Epidermal melanocyte (primary cell): ENCODE measurements at regions not wholly inside any gene's neighbourhood (a gene's known extent, or its start where the extent isn't known, plus 50 kb on each side); places are given as distances from the start of the nearest gene placed in this dataset.

Experiments used
- DNase-seq: peaks from one replicate; pipeline ENCODE4 v3.0.0; 2011; ENCODE audit warnings: low spot score; ENCODE audit not compliant: insufficient read length

DNA sequence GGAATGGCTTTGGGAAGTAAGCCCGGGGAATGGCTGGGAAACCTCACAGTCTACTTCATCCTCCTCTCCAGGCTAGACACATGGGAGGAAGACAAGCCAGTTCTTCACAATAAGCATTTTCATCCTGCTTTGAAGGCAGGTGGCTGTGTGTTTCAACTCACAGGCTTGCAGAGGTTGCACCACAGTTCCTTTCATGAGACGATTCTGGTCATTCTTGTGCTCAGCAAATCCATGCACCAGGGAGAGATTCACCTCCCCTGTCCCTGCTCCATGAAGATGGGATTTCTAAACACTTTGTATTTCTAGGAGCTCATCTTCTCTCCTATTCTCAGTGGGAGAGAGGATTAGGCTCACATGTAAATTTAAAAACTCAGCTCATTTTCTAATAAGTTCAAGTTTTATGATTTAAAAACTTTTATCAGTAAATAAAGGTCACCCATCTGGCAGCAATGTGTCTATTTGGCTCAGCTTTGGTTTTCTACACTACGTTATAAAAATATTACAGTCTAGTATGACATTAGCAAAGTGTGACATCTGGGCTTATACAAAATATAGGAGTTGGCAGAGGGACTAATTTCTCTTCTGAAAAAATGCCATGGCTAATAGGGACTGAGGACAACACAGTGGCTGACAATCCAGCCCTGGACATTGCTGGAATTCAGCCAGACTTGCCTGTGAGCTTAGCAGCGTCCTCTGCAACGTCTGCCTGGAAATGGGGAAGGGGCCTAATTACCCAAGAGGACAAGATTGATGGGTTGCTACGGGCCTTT, 283.2 kb upstream of the SLC10A2 start:
- no peak for DNase-seq

DNA sequence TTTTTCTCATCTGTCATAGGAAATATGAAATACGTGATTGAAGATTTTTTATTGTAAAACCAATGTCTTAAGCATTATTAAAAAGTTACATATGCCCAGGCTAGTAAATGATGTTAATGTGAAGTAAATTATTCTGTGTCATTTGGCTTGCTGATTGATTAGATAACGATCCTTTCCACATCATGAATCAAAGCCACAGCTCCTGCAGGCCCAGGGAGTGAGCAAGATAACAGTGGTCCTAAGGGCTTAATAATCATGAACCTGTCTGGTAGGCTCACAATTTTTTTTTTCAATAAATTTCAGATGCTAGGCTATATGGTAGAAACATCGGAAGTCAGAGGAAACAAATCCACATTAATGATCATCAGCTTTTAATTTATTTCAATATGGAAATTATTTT, 269.0 kb upstream of the SLC10A2 start:
- DNase-seq, result no peak

DNA sequence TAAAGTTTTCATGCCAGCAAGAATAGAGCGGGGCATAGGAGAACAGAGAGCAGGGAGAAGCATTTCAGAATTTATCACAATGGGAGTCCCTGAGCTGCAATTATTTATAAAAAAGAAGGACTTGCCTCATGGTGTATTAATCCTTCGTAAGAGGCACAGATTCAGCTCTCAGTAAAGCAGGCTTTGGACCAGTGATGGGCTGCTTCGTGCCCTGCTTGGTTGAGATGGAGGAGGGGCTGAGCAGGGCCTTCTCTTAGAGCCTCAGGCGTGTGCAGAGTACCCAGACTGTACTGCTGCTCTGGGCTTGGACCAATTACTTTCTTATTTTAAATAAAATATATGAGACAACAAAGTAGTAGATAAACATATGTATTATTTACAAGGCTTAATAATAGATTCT, 265.7 kb upstream of the SLC10A2 start:
- no peak for DNase-seq

DNA sequence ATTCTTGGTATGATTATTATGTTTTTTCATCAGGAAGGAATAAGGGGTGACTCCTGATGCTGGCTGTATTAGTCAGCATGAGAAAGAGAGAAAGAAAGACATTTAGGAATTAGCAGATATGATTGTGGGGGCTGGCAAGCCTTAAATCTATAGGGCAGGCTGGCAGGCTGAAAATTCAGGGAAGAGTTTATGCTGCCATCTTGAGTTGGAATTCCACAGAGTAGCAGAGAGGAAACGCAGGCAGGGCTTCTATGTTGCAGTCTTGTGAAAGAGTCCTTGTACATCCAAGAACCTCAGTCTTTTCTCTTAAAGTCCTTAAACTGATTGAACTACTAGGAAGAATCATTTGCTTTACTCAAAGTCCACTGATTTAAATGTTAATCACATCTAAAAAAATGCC, 262.7 kb upstream of the SLC10A2 start:
- DNase-seq, result no peak

DNA sequence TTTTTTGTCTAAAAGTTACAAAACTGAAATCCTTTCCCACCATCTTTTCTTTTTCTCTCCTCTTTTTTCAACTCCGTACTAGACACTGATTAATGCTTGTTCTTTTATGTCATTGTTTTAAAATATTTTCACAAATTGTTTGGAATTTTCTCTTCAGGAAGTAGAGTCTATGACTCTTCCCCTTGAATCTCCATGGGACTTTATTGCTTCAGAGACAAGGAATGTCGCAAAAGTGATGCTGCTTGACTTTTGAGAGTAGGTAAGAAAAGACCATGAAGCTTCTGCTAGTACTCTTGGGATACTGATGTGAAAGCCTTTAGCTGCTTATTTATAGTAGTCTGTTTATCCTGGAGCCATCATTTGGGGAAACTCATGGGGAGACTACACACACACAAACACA, 260.1 kb upstream of the SLC10A2 start:
- no peak for DNase-seq

DNA sequence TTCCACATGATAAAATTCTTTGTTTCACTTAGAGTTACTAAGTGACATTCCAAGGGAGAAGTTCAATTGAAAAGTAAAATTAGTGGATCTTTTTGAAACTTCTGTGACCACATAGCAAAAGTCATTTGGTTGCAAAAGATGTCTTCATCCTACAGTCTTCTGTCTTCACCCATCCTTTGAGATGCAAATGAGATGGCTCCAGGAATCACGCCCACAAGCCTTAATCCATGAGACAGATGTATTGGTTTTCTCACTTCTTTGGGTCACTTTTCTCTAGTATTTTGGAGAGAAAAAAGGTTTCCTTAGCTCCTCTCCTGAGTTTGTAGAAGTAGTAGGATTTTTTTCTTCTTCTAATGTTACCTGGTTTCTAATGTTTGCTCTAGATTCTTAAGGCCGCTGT, 259.5 kb upstream of the SLC10A2 start:
- no peak for DNase-seq

DNA sequence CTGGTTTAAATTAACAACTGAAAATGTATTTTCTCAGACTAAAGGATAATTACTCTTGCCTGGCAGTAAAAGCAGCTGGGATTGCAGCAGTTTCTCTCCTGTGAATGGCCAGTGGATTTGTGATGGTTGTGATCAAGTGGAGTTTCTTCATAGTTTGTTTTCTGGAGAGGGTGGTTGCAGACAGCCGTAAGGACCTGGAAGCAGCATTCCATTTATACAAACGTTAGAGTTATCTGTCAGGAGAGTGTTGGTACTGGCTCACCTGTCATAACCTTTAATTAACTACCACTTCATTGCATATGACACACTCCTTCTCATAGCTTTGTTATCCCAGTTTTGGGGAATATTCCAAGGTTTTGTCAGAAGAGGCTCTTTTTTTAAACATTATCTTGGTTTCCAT, 258.4 kb upstream of the SLC10A2 start:
- no peak for DNase-seq

DNA sequence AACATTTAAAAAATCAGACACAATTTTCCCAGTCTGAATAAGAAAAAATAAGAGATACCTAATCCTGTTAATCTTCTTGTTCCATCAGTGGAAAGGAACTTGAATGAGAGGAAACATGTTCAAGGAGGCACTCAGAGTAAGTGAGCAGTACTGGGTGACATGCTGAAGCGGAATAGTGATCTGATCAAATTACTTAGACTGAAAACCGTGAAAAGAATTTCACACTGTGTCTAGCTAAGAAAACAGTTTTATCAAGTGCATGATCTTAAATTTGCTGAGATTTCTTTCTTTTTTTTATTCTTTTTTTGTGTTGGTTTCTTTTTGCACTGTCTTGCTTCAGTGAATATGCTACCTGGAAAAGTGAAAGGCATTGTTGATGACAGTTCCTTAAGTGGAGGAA, 249.5 kb upstream of the SLC10A2 start:
- DNase-seq, result no peak

DNA sequence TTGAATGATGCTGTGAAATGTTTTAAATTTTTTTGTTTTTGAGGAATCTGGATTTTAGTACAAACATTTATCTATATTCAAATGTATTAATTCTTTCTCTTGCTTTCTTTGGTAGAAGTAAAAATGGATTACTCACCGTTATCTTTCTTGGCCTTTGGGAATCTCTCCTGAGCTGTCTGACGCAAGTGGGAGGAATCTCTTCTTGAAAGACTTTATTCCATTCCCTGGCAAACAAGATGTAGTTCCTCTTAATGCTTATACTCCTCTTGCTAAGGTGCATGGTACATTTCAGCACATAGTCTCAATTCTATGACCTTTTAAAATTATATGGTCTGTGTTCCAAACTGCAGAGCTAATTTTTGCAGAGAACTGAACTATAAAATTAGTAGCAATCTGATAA, 246.2 kb upstream of the SLC10A2 start:
- no peak for DNase-seq

DNA sequence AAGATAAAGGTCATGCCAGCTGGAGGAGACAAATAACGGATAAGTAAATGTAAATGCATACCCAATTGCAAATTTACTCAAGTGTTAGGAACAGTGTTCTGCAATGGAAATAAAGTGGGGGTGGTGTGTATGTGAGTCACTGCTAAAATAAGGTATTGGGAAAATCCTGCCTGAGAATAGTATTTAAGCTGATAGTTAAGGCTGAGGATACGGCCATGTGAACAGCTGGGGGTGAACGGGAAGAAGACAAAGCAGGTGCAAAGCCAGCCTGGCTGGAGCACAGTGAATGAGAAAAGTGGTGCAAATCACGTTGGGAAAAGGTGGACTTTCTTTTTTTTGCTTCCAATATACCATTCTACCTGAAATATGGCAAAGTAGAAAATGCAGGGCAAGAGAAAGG, 242.4 kb upstream of the SLC10A2 start:
- DNase-seq, result no peak

DNA sequence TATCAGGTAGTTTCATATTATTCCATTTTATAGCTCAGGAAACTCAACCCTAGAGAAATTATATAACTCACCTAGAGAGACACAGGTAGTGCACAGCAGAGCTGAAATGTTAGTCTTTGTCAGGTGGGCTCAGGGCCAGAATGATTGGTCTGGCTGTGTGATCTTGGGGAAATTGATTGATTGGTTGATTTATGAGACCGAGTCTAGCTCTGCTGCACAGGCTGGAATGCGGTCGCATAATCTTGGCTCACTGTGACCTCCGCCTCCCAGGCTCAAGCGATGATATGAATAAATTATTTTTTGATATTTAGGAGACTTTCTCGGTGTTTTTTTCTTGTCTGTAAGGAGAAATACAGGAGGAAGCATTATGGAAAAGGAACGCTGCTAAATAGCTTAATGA, 239.9 kb upstream of the SLC10A2 start:
- no peak for DNase-seq

DNA sequence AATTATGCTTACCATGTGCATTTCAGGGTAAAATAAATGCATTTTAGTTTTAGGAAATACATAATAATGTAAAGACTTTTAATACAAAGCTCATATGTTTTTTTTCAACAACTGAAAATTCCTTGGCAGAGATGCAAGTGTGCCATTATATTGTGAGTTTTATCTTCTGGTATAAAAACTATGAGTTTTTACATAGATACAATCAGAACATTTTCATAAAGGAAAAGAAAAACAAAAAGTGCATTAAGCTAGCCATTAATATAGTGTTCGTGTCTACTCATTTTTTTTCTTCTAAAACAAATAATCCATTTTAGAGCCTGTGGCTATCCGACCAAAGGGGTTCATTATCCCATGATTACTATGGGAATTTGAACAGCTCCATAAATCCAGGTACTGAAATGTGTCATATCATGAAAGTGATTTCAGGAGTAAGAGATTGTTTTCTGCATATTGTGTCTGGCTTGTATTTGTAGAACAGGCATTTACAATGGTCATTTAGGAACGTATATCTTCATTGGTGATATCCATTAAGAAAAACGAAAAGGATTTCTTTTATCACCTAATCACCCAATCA, 236.9 kb upstream of the SLC10A2 start:
- no peak for DNase-seq

DNA sequence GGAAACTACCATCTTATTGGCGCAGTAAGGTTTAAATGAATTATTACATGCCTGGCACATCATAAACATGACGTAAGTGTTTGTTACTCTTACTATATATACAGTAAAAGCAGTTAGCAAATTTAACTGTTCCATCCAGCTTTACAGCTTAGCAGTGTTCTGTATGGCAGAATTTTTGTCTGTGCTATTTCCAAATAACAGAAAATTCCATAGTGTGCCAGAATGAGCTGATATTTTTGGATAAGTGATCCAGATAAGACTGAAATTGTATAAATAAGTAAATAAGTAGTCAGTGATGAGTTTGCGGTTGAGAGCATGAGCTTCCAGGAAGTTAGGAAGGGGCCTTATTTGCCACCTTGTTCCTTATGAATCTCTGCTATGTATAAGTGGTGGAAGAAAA, 236.5 kb upstream of the SLC10A2 start:
- DNase-seq, result no peak

DNA sequence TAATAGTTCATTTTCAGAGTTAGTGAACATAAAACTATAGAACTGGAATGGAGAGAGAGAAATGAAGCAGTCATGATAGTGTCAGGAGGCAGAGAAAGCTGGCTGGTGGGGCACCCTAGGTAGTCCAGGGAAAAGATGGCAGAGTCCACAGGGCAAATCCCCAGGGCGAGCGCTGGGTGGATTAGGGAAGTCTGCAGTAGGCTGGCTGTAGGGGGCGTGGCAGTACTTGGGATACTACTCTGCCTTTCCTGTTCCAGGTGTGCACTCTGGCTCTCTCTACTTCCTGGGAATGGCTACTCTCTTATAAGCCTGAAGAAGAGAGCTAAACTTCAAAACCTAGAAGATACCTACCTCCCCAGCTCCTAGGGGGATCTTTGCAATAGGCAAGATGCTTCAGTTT, 232.9 kb upstream of the SLC10A2 start:
- no peak for DNase-seq

DNA sequence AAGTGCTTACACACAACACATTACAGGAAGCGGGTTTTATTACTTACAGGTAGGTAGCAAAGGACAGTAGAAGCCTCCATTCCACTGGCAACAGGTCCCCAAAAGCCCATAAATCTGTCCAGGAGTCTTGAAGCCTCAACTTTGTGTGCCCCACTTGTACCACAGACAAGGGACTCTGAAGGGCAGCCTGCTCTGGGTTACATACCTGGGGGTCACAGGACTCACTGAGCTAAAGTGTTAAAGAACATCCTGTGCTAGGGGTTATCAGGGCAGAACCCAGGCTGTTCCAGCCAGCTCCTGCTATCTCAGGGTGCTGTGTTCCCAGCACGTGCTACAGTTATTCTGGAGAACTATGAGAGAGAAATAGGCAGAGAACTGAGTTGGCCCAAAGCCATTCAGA, 230.9 kb upstream of the SLC10A2 start:
- DNase-seq, result no peak

DNA sequence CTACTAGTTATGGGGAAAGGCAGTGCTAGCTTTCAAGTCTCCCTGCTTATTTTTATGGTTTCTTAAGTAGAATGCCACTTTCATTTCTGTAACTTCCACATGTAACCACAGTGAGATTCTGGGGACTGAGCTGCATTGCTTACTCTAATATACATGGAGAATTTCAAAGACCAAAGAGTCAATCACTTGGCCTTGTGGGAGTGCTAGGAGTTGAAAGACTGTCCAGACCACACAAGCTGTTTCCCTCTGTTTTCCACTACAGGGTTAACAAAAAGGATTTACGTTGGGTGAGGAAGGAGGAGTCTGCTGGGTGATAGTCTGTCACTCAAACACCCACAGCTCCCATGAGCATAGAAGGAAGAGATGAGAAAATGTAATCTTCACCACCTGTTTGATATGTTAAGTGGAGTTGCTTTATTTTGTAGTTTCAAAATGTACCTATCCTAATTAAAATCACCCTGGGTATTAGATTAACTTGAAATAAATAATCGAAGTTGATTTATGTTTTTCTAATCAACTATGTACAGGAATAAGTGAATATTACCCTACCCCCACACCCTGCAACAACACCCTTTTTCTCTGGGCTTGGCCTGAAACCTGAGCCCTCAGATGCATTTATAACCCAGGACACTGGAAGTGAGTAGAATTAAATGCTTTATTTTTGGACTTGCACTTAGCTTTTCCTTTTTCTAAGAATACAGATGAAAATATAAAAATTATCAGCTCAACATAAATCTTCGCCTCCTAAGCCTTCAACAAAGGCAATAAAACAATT, 225.8 kb upstream of the SLC10A2 start:
- no peak for DNase-seq

DNA sequence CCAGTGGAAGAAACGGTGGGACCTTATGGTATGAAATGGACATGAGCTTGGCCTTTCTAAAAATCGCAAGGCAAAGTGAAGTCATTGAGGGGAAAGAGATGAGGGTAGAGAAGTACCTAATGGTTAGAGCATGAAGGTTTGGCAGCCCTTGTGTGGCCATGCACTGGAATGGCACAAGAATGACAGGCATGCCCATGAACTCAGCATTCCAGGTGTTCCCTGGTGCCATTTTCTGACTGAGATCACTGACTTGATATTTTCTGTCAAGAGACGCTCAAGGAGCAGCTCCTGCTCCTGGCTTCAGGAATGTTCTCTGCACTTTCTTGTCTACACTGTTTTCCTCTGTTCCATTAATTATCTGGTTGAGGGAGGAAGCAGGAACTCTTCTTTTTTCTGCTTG, 225.0 kb upstream of the SLC10A2 start:
- no peak for DNase-seq

DNA sequence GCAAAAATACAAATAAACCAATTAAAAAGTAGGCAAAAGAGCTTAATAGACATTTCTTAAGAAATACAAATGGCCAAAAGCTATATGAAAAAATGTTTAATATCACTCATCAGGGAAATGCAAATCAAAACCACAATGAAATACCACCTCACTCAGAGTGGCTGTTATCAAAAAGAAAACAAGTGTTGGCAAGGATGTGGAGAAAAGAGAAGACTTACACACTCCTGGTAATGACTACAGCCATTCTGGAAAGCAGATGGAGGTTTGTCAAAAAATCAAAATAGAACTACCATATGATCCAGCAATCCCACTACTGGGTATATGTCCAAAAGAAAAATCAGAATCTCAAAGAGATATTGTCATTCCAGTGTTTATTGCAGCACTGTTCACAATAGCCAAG, 223.5 kb upstream of the SLC10A2 start:
- DNase-seq, result no peak

DNA sequence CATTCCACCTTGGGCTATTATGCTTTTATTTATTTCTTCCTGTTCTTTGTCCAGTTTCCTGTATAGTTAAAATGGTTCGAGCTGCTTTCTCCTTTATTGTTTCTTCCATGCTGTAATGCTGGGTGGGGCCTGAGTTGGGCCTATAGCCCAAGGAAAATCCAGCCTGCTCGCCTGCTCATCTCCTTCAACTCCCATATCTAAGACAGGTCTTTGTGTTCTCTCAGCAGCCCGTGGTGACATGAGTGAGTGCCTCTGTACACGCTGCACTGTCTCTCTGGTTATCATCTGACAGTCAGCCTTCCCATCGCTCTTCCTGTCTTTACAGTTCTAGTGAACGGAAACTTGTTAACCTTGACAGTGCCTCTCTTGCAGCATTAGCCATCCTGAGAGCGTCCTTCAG, 221.9 kb upstream of the SLC10A2 start:
- DNase-seq, result no peak

DNA sequence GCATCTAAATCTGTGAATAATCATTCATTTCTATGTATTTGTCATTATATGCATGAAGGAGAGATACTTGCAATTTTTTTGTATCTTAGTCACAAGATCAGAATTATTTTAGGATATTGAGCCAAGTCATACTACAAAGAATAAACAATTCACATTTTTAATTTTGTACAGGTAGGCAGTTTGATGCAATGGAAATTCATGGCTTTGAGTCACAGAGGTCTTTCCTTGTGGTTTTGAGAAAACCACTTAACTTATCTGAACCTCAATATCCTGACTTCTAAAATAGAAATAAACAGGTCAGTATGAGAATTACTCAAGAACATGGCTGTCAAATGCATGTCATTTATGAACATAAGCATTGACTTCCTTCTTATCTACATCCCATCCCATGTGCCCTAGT, 221.4 kb upstream of the SLC10A2 start:
- DNase-seq, result no peak

DNA sequence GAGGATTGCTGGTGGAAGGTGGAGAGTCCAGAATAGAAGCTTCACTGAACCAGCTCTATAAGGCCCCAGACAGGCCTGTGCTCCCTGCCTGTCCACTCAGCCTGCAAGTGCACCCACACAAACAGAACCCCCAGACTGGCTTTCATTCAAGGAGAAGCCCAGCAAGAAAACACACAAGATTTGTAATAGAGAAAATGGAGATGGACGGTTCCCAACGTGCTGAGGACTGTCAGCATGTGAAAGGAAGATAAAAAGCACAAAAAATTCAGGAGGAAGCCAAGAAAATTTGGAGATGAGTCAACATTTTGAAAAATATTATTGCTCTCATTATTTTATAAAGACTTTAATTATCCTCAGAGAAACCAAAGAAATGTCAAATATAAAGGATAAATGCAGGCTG, 218.2 kb upstream of the SLC10A2 start:
- no peak for DNase-seq

DNA sequence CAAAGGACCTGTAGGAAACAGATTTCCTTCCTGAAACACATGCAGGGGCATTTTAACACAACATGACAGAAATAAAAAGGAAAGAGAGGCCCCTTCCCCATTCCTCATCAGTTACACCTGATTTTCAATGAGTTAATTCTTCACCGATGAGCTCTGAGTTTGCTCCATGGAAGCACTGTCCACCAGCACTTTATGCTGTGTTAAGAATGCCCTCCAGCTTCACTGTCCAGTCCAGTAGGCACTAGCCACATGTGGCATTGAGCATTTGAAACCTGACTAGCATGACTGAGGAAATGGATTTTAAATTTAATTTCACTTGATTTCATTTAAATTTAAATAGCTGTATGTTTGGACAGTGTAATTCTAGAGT, 217.2 kb upstream of the SLC10A2 start:
- no peak for DNase-seq
